NCI-H1436 (cell line): ENCODE measurements at regions not wholly inside any gene's neighbourhood (a gene's known extent, or its start where the extent isn't known, plus 50 kb on each side); places are given as distances from the start of the nearest gene placed in this dataset.
"Not testable (repeated sequence)": the region's sequence is repeated elsewhere in the genome, so short reads cannot be mapped to it uniquely, and the experiment has no call there.

Experiments
- DNase-seq: peaks from one replicate; lab custom pipeline; 2025; lab: John Stamatoyannopoulos, UW

GRCh38 chr18:66280470-66280869 lies 323.4 kb downstream of the CDH19 start:
- DNase-seq = no peak

DNA sequence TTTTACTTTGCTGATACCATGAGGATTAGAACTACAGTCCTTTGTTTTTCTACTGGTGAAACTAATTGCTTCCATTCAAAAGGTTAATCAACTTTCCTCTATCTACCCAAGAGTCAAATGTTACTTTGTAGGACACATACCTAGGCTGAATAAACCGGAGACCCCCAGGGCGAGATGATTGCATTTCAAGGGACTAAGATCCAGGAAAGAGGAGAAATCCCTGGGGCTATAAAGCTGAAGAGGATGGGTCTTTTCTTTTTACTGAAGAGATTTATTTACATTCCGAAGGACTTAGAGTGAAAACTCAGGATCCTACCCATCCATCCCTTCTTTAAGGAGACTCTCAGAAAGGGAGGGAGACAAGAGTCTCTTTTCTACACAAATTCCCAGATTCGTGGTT lies 331.9 kb downstream of the CDH19 start:
- DNase-seq = no peak

GRCh38 chr18:66264130-66264529 lies 339.8 kb downstream of the CDH19 start:
- DNase-seq = no peak

DNA sequence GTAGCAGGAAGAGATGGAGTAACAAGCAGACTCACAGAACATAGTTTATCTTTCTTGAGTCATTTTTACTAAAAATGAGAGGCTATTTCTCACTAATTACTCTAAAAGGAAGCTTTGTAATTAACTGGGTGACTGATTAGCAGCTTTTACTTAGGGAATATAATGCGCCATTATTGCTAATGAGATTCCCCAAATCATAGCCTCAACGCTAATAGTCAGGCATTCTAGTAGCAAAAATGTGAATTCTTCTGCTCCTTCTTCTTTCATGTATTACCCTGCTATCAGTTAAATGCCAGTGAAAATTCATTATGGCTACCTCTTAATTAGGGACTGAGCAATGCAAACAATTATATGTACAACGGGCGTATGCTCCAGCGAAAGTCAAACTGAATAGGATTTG lies 349.8 kb downstream of the CDH19 start:
- no peak for DNase-seq

- DNase-seq = no peak
Measured at GRCh38 chr18:66252703-66253102, 351.2 kb downstream of the CDH19 start.

DNA sequence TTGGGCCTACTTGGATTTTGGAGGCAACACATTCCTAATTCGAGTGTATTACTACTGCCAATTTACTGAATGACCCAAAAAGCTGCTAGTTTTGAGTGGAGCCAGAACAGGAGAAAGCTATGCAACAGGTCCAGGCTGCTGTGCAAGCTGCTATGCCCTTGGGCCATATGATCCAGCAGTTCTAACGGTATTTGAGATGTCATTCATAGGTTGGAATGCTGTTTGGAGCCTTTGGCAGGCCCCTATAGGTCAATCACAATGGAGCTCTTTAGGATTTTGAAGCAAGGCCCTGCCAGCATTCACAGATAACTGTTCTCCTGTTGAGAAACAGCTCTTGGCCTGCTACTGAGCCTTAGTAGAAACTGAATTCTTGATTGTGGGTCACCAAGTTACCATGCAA lies 368.7 kb downstream of the CDH19 start:
- no peak for DNase-seq

GRCh38 chr18:66226782-66227181 lies 377.1 kb downstream of the CDH19 start:
- DNase-seq = no peak

DNA sequence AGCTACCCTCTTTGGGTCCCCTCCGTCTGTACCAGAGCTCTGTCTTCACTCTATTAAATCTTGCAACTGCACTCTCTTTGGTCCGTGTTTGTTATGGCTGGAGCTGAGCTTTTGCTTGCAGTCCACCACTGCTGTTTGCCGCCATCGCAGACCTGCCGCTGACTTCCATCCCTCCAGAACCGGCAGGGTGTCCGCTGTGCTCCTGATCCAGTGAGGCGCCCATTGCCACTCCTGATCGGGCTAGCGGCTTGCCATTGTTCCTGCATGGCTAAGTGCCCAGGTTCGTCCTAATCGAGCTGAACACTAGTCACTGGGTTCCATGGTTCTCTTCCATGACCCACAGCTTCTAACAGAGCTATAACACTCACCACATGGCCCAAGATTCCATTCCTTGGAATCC lies 380.6 kb downstream of the CDH19 start:
- DNase-seq = not testable (repeated sequence)

DNA sequence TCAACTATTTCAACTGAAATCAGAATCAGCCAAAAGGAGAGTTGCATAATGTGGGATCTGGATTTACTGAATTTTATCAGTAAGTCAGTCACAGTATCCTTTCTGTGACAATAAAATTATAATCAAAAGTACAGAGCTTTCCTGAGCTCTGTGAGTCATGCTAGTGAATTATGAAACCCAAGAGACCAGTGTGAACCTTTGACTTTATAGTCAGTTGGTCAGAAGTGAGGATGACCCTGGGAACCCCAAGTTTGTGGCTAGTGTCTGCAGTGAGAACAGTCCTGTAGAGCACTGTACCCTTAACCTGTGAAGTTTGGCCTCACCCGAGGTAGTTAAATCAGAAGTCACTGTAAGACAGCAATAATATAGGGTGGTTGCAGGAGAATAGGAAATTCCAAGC lies 381.7 kb downstream of the CDH19 start:
- DNase-seq = no peak

DNA sequence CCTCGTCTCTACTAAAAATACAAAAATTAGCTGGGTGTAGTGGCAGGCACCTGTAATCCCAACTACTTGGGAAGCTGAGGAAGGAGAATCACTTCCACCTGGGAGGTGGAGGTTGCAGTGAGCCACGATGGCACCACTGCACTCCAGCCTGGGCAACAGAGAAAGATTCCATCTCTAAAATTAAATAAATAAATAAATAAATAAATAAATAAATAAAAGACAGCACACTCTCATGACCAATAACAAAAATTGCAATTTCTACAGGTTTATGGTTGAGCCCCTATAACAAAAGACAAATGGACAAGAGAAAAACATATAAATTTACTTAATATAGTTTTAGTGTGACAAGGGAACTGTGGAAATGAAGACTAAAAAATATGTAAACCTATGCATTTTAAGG lies 384.1 kb downstream of the CDH19 start:
- no peak for DNase-seq

GRCh38 chr18:66211749-66212148 lies 392.1 kb downstream of the CDH19 start:
- DNase-seq = no peak

DNA sequence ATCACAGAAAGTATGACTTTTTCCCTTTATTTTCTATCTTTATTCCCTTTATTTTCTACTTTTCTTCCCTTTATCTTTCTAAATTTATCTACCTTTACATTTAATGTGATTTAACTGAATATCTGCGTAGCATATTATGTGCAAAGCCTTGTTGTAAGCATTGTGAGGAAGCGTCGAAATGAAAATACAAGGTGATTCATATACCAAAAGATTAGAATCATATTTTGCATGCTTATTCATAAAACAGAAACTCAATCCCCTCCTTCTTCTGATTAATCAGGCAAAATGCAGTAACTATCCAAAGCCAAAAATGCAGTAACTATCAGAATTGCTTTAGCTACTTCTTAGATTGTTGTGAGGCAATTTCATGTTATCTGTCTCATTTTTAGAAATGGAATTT lies 393.0 kb downstream of the CDH19 start:
- no peak for DNase-seq

GRCh38 chr18:66209656-66210055 lies 394.2 kb downstream of the CDH19 start:
- no peak for DNase-seq

- no peak for DNase-seq
Measured at GRCh38 chr18:66196805-66197204, 407.1 kb downstream of the CDH19 start.

DNA sequence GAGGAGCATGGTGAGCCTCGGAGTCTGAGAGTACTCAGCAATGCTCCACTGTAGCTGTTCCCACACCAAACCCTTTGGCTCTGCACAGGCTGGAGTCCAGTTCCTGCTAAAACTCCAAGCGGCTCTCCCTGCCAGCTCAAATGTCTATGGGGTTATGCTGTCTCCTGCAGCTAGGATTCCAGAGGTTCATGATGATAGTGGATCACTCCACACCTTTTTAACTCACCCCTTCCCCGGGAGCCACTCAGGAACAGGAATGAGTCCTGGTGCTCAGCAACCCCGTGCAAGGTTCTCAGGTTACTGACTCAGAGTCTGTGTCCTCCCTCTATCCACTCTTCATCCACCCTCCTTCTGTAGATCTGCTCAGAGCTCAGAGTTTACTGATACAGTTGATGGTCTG lies 410.0 kb downstream of the CDH19 start:
- DNase-seq = no peak

DNA sequence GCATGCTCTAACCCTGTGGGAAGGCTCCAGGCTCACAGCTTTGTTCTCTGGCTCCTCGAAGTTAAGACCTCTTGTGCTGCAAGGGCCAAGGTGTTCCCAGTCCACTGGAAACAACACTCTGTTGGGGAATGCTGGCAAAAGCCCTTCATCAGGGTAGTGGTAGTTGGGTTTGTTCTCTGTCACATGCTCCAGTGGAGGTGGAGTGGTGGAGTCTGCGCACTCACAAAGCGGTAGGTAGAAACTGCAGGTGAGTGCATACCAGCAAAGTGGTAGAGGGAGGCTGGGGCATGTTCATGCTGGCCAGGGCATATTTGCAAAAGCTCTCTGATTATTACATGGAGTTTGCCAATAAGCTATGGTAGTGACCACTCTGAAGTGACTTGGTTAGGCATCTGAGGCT lies 410.5 kb downstream of the CDH19 start:
- no peak for DNase-seq

- DNase-seq = no peak
Measured at GRCh38 chr18:66168685-66169235, 417.9 kb downstream of the CDH7 start.

GRCh38 chr18:66167829-66168684 lies 417.2 kb downstream of the CDH7 start:
- no peak for DNase-seq

DNA sequence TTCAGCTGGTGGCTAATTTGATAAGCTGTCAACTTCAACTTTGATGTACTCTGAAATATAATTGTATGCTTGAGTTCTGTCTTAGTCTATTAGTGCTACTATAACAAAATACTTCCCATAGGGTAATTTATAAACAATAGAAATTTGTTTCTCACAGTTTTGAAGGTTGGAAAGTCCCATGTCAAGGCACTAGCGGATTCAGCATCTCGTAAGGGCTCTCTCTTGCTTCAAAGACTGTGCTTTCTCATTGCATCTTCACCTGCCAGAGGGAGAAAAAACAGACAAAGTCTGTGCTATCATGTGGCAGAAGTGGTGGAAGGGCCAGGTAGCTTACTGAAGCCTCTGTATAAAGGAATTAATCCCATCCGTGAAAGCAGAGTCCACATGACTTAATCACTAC lies 409.2 kb downstream of the CDH7 start:
- no peak for DNase-seq

DNA sequence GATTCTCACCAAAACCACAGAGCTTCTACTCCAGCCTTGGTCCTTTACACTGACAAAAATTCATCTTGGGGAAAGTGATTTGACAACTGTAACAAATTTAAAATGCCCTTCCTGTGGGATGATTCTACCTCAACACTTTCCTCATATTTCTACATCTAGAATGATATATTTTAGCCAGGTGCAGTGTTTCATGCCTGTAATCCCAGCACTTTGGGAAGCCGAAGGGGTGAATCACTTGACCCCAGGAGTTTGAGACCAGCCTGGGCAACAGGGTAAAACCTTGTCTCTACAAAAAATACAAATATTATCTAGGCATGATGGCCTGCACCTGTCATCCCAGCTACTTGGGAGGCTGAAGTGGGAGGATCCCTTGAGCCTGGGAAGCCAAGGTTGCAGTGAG lies 408.6 kb downstream of the CDH7 start:
- no peak for DNase-seq

- DNase-seq = no peak
Measured at GRCh38 chr18:66156946-66157687, 406.3 kb downstream of the CDH7 start.

DNA sequence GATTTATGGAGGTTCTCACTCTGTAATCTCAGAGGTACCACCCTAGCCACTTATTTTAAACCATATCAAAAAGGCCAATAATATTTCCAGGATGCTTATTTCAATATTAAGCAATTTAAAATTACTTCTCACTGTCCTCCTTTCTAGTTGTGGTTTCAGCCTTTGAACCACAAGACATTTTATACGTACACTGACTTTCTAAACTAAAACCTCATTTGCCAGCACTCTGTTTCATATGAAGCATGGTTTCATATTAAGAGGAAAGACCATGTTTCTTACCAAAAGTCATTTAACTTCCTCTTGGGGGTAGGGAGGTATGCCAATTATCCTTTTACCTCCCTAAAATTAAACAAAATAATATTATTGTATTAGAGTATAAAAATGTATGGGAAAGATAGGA lies 399.8 kb downstream of the CDH7 start:
- no peak for DNase-seq

DNA sequence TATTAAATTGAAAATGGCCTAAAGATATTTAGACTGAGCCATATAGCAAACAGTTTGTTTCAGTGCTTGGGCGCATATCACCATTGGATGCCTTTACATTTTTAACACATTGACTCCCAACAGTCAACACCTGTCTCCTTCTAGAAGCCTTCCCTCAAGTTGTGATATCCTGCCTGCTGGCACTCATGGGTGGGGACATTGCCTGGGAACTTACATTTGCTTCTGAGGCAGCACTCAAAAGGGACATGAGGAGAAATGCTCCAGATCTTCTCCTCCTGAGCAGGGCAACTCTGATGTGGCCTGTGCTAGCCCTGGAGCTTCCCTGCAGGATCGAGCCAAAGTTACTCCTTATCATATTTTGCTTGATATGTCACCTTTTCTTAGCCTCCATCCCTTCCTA lies 392.2 kb downstream of the CDH7 start:
- DNase-seq = no peak
